HG03097 (cell line): ENCODE measurements at regions not wholly inside any gene's neighbourhood (a gene's known extent, or its start where the extent isn't known, plus 50 kb on each side); places are given as distances from the start of the nearest gene placed in this dataset.
"Not testable (repeated sequence)": the region's sequence is repeated elsewhere in the genome, so short reads cannot be mapped to it uniquely, and the experiment has no call there.

Source experiments
- ATAC-seq: cut with Tn5 transposase; IDR thresholded peaks from one replicate; pipeline ENCODE4 v1.9.1; 2021; ENCODE audit not compliant: unreplicated experiment, low FRiP score

GRCh38 chr5:85357309-85357708, 972.6 kb upstream of the EDIL3 start:
- ATAC-seq, result no peak

- no peak for ATAC-seq
These were observed 990.8 kb upstream of the EDIL3 start for GRCh38 chr5:85375525-85375924.

- ATAC-seq, result no peak
These were observed 1004.1 kb upstream of the EDIL3 start for GRCh38 chr5:85388770-85389169.

GRCh38 chr5:85392309-85392708, 1007.6 kb upstream of the EDIL3 start:
- ATAC-seq, result not testable (repeated sequence)

- no peak for ATAC-seq
These were observed 1010.8 kb upstream of the EDIL3 start for GRCh38 chr5:85395526-85395925.

- no peak for ATAC-seq
These were observed 1012.8 kb upstream of the EDIL3 start for GRCh38 chr5:85397451-85397850.

GRCh38 chr5:85428426-85428934, 1043.8 kb upstream of the EDIL3 start:
- ATAC-seq, result no peak

GRCh38 chr5:85431726-85432125, 1047.0 kb upstream of the EDIL3 start:
- ATAC-seq, result not testable (repeated sequence)

GRCh38 chr5:85441156-85441555, 1056.5 kb upstream of the EDIL3 start:
- no peak for ATAC-seq

- no peak for ATAC-seq
These were observed 1057.2 kb upstream of the EDIL3 start for GRCh38 chr5:85441853-85442252.

- ATAC-seq, result no peak
These were observed 1067.8 kb upstream of the EDIL3 start for GRCh38 chr5:85452322-85453025.

- no peak for ATAC-seq
These were observed 1068.3 kb upstream of the EDIL3 start for GRCh38 chr5:85453026-85453349.

- ATAC-seq, result no peak
These were observed 1073.6 kb upstream of the EDIL3 start for GRCh38 chr5:85458319-85458718.

GRCh38 chr5:85462957-85463356, 1078.3 kb upstream of the EDIL3 start:
- no peak for ATAC-seq

- ATAC-seq, result no peak
These were observed 1081.7 kb upstream of the EDIL3 start for GRCh38 chr5:85466423-85466822.

GRCh38 chr5:85472749-85473148, 1088.1 kb upstream of the EDIL3 start:
- no peak for ATAC-seq

GRCh38 chr5:85475151-85475550, 1090.5 kb upstream of the EDIL3 start:
- ATAC-seq, result not testable (repeated sequence)

GRCh38 chr5:85476617-85477016, 1091.9 kb upstream of the EDIL3 start:
- no peak for ATAC-seq

- no peak for ATAC-seq
These were observed 1095.2 kb upstream of the EDIL3 start for GRCh38 chr5:85479849-85480248.

GRCh38 chr5:85484982-85485574, 1100.4 kb upstream of the EDIL3 start:
- no peak for ATAC-seq

GRCh38 chr5:85488295-85488694, 1103.6 kb upstream of the EDIL3 start:
- ATAC-seq, result no peak

- no peak for ATAC-seq
These were observed 1116.2 kb upstream of the EDIL3 start for GRCh38 chr5:85500869-85501268.
